Glutamatergic neuron (in vitro differentiated cells): ENCODE measurements at regions not wholly inside any gene's neighbourhood (a gene's known extent, or its start where the extent isn't known, plus 50 kb on each side); places are given as distances from the start of the nearest gene placed in this dataset.

ENCODE experiments used
- DNase-seq: peaks from one replicate; pipeline ENCODE4 v3.0.0; 2022
- H3K27ac Mint-ChIP-seq: one replicate; pipeline ENCODE4 v1.8.0; 2020; ENCODE audit warnings: mild to moderate bottlenecking, mixed read lengths, inconsistent platforms; ENCODE audit not compliant: unreplicated experiment
- H3K27me3 Mint-ChIP-seq: one replicate; pipeline ENCODE4 v1.8.0; 2020; ENCODE audit warnings: mild to moderate bottlenecking, moderate library complexity, mixed read lengths, inconsistent platforms; ENCODE audit not compliant: unreplicated experiment
- H3K36me3 Mint-ChIP-seq: one replicate; pipeline ENCODE4 v1.8.0; 2020; ENCODE audit warnings: mild to moderate bottlenecking, mixed read lengths, inconsistent platforms; ENCODE audit not compliant: unreplicated experiment
- H3K4me1 Mint-ChIP-seq: one replicate; pipeline ENCODE4 v1.8.0; 2020; ENCODE audit warnings: mild to moderate bottlenecking, low read depth, mixed read lengths, inconsistent platforms; ENCODE audit not compliant: unreplicated experiment
- H3K4me3 Mint-ChIP-seq: one replicate; pipeline ENCODE4 v1.8.0; 2020; ENCODE audit warnings: mild to moderate bottlenecking, mixed read lengths, inconsistent platforms; ENCODE audit not compliant: unreplicated experiment
- H3K9me3 Mint-ChIP-seq: one replicate; pipeline ENCODE4 v1.8.0; 2020; ENCODE audit warnings: mild to moderate bottlenecking, moderate library complexity, mixed read lengths, inconsistent platforms; ENCODE audit not compliant: unreplicated experiment
- CTCF ChIP-seq: fragments of 200-600 bp; sonication (generic); IDR thresholded peaks from one replicate; pipeline ENCODE4 v1.5.0; 2021; ENCODE audit not compliant: partially characterized antibody, unreplicated experiment

- H3K4me1 Mint-ChIP-seq, result peaks cover 5% of the 10 kb centered on the region
- DNase-seq, result no peak
- no peaks in the 10 kb centered on the region for H3K36me3 Mint-ChIP-seq
- H3K9me3 Mint-ChIP-seq, result peaks cover 2% of the 10 kb centered on the region
- no peak overlapping the region for H3K27ac Mint-ChIP-seq
- TF ChIP-seq CTCF, result no peak
- H3K27me3 Mint-ChIP-seq, result peaks cover 2% of the 10 kb centered on the region
- no peak overlapping the region for H3K4me3 Mint-ChIP-seq
These were observed 107.7 kb upstream of the DTNBP1 start for GRCh38 chr6:15770347-15771143.

- Mint-ChIP-seq H3K27ac (no peak overlapping the region), H3K36me3 (no peaks in the 10 kb centered on the region), H3K4me1 (peaks cover 5% of the 10 kb centered on the region), H3K27me3 (peaks cover 2% of the 10 kb centered on the region), H3K9me3 (peaks cover 2% of the 10 kb centered on the region), H3K4me3 (no peak overlapping the region)
- DNase-seq, result no peak
- TF ChIP-seq CTCF, result no peak
These were observed 106.7 kb upstream of the DTNBP1 start for GRCh38 chr6:15769511-15770018.

GRCh38 chr6:15768999-15769398 is 106.2 kb upstream of the DTNBP1 start:
- Mint-ChIP-seq H3K4me3 (no peak overlapping the region), H3K4me1 (peaks cover 9% of the 10 kb centered on the region), H3K9me3 (peaks cover 2% of the 10 kb centered on the region), H3K36me3 (no peaks in the 10 kb centered on the region), H3K27me3 (peaks cover 2% of the 10 kb centered on the region), H3K27ac (no peak overlapping the region)
- DNase-seq, result no peak
- no peak for TF ChIP-seq CTCF

- Mint-ChIP-seq H3K9me3 (peaks cover 2% of the 10 kb centered on the region), H3K36me3 (no peaks in the 10 kb centered on the region), H3K27ac (peak overlapping the region; percentile 14), H3K4me1 (peaks cover 12% of the 10 kb centered on the region), H3K27me3 (peaks cover 2% of the 10 kb centered on the region), H3K4me3 (no peak overlapping the region)
- DNase-seq, result no peak
- no peak for TF ChIP-seq CTCF
These were observed 101.0 kb upstream of the DTNBP1 start for GRCh38 chr6:15763837-15764236.

GRCh38 chr6:15763364-15763763 is 100.5 kb upstream of the DTNBP1 start:
- no peak for DNase-seq
- TF ChIP-seq CTCF, result no peak
- Mint-ChIP-seq H3K36me3 (no peaks in the 10 kb centered on the region), H3K4me1 (peaks cover 12% of the 10 kb centered on the region), H3K27ac (peak overlapping the region; percentile 14), H3K4me3 (no peak overlapping the region), H3K9me3 (peaks cover 2% of the 10 kb centered on the region), H3K27me3 (peaks cover 2% of the 10 kb centered on the region)
